ENCODE measurements at regions not wholly inside any gene's neighbourhood (a gene's known extent, or its start where the extent isn't known, plus 50 kb on each side); places are given as distances from the start of the nearest gene placed in this dataset.

GRCh38 chr10:123614888-123615287, 51.3 kb upstream of the GPR26 start (continued):
- peak; percentile 56; the same call in 1 of the 2 replicates for TF ChIP-seq POGK (CRISPR knock-in tag; conservative IDR thresholded peaks at IDR 0.05)
- TF ChIP-seq, protein P1, sequence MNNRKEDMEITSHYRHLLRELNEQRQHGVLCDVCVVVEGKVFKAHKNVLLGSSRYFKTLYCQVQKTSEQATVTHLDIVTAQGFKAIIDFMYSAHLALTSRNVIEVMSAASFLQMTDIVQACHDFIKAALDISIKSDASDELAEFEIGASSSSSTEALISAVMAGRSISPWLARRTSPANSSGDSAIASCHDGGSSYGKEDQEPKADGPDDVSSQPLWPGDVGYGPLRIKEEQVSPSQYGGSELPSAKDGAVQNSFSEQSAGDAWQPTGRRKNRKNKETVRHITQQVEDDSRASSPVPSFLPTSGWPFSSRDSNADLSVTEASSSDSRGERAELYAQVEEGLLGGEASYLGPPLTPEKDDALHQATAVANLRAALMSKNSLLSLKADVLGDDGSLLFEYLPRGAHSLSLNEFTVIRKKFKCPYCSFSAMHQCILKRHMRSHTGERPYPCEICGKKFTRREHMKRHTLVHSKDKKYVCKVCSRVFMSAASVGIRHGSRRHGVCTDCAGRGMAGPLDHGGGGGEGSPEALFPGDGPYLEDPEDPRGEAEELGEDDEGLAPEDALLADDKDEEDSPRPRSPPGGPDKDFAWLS (CRISPR knock-in tag; IDR thresholded peaks at IDR 0.05; ENCODE audit: borderline replicate concordance), result no peak
- TF ChIP-seq, protein P2, sequence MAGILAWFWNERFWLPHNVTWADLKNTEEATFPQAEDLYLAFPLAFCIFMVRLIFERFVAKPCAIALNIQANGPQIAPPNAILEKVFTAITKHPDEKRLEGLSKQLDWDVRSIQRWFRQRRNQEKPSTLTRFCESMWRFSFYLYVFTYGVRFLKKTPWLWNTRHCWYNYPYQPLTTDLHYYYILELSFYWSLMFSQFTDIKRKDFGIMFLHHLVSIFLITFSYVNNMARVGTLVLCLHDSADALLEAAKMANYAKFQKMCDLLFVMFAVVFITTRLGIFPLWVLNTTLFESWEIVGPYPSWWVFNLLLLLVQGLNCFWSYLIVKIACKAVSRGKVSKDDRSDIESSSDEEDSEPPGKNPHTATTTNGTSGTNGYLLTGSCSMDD (CRISPR knock-in tag; IDR thresholded peaks at IDR 0.05), result no peak
- TF ChIP-seq ZNF124 (CRISPR knock-in tag; IDR thresholded peaks at IDR 0.05), result no peak
- TF ChIP-seq, protein P3, sequence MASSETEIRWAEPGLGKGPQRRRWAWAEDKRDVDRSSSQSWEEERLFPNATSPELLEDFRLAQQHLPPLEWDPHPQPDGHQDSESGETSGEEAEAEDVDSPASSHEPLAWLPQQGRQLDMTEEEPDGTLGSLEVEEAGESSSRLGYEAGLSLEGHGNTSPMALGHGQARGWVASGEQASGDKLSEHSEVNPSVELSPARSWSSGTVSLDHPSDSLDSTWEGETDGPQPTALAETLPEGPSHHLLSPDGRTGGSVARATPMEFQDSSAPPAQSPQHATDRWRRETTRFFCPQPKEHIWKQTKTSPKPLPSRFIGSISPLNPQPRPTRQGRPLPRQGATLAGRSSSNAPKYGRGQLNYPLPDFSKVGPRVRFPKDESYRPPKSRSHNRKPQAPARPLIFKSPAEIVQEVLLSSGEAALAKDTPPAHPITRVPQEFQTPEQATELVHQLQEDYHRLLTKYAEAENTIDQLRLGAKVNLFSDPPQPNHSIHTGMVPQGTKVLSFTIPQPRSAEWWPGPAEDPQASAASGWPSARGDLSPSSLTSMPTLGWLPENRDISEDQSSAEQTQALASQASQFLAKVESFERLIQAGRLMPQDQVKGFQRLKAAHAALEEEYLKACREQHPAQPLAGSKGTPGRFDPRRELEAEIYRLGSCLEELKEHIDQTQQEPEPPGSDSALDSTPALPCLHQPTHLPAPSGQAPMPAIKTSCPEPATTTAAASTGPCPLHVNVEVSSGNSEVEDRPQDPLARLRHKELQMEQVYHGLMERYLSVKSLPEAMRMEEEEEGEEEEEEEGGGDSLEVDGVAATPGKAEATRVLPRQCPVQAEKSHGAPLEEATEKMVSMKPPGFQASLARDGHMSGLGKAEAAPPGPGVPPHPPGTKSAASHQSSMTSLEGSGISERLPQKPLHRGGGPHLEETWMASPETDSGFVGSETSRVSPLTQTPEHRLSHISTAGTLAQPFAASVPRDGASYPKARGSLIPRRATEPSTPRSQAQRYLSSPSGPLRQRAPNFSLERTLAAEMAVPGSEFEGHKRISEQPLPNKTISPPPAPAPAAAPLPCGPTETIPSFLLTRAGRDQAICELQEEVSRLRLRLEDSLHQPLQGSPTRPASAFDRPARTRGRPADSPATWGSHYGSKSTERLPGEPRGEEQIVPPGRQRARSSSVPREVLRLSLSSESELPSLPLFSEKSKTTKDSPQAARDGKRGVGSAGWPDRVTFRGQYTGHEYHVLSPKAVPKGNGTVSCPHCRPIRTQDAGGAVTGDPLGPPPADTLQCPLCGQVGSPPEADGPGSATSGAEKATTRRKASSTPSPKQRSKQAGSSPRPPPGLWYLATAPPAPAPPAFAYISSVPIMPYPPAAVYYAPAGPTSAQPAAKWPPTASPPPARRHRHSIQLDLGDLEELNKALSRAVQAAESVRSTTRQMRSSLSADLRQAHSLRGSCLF (CRISPR knock-in tag; IDR thresholded peaks at IDR 0.05; ENCODE audit: borderline replicate concordance), result peak; percentile 95
- TF ChIP-seq PHF20 (CRISPR knock-in tag; IDR thresholded peaks at IDR 0.05), result no peak
- TF ChIP-seq, protein P4, sequence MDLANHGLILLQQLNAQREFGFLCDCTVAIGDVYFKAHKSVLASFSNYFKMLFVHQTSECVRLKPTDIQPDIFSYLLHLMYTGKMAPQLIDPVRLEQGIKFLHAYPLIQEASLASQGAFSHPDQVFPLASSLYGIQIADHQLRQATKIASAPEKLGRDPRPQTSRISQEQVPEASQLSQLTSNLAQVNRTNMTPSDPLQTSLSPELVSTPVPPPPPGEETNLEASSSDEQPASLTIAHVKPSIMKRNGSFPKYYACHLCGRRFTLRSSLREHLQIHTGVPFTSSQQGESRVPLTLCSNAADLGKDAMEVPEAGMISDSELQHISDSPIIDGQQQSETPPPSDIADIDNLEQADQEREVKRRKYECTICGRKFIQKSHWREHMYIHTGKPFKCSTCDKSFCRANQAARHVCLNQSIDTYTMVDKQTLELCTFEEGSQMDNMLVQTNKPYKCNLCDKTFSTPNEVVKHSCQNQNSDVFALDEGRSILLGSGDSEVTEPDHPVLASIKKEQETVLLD (CRISPR knock-in tag; IDR thresholded peaks at IDR 0.05; ENCODE audit: low read depth), result no peak; the same call in 1 of the 2 replicates
- TF ChIP-seq ZC3H4 (CRISPR knock-in tag; IDR thresholded peaks at IDR 0.05; ENCODE audit: borderline replicate concordance), result no peak
- TF ChIP-seq ZNF788 (CRISPR knock-in tag; IDR thresholded peaks at IDR 0.05; ENCODE audit: borderline replicate concordance), result peak; percentile 25; the same call in 1 of the 2 replicates
- TF ChIP-seq, protein P5, sequence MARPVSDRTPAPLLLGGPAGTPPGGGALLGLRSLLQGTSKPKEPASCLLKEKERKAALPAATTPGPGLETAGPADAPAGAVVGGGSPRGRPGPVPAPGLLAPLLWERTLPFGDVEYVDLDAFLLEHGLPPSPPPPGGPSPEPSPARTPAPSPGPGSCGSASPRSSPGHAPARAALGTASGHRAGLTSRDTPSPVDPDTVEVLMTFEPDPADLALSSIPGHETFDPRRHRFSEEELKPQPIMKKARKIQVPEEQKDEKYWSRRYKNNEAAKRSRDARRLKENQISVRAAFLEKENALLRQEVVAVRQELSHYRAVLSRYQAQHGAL (CRISPR knock-in tag; IDR thresholded peaks at IDR 0.05; ENCODE audit: not compliant biosample characterization), result peak; percentile 84
- no peak for TF ChIP-seq ZFP36L1 (CRISPR knock-in tag; IDR thresholded peaks at IDR 0.05)
- no peak for TF ChIP-seq ZNF746 (CRISPR knock-in tag; IDR thresholded peaks at IDR 0.05)
- TF ChIP-seq, protein P6, sequence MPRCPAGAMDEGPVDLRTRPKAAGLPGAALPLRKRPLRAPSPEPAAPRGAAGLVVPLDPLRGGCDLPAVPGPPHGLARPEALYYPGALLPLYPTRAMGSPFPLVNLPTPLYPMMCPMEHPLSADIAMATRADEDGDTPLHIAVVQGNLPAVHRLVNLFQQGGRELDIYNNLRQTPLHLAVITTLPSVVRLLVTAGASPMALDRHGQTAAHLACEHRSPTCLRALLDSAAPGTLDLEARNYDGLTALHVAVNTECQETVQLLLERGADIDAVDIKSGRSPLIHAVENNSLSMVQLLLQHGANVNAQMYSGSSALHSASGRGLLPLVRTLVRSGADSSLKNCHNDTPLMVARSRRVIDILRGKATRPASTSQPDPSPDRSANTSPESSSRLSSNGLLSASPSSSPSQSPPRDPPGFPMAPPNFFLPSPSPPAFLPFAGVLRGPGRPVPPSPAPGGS (CRISPR knock-in tag; IDR thresholded peaks at IDR 0.05), result 0 out of 2 replicates have a peak, but pooled peaks have one; percentile 30

Data from HepG2 (cell line).